Lower leg skin (tissue), 3 donors: ENCODE measurements at regions not wholly inside any gene's neighbourhood (a gene's known extent, or its start where the extent isn't known, plus 50 kb on each side); places are given as distances from the start of the nearest gene placed in this dataset.

Experiments used
- CTCF ChIP-seq, 3 donors: fragments of 450-650 bp; IDR thresholded peaks; one replicate each; pipeline ENCODE4 v1.5.1; 2016; ENCODE audit warnings: antibody characterized with exemption in 3 of 3, mild to moderate bottlenecking in 3 of 3, moderate library complexity in 2 of 3
- POLR2A ChIP-seq, 2 donors: fragments of 450-650 bp; IDR thresholded peaks; one replicate each; pipeline ENCODE4 v1.6.1; 2016 to 2017; ENCODE audit warnings: antibody characterized with exemption in 2 of 2, mild to moderate bottlenecking in 1 of 2, moderate library complexity in 1 of 2

GRCh38 chr15:69556344-69556743 is 103.7 kb downstream of the RPLP1 start:
- TF ChIP-seq POLR2A (IDR thresholded peaks at IDR 0.05): no peak
- TF ChIP-seq CTCF (IDR thresholded peaks at IDR 0.05): no peak
